Lower leg skin (tissue), 4 donors: ENCODE measurements at regions not wholly inside any gene's neighbourhood (a gene's known extent, or its start where the extent isn't known, plus 50 kb on each side); places are given as distances from the start of the nearest gene placed in this dataset.

Source experiments
- DNase-seq, 2 donors: peaks; one replicate each; pipeline ENCODE4 v3.0.0-alpha.2; 2019; ENCODE audit warnings: low spot score in 2 of 2
- H3K4me3 ChIP-seq: fragments of 200-600 bp; sonication (generic); 2 replicates; pipeline ENCODE4 v1.5.1; 2017; ENCODE audit warnings: mild to moderate bottlenecking, low read depth; ENCODE audit not compliant: poor library complexity, severe bottlenecking
- POLR2A ChIP-seq, 2 donors: fragments of 450-650 bp; IDR thresholded peaks; one replicate each; pipeline ENCODE4 v1.6.1; 2016 to 2017; ENCODE audit warnings: antibody characterized with exemption in 2 of 2, mild to moderate bottlenecking in 1 of 2, moderate library complexity in 1 of 2
- WGBS, 2 donors: methylation state at CpG; one replicate each; pipeline ENCODE4 v1.1.5; 2018; 5-methylcytosine and 5-hydroxymethylcytosine counted together
- intact Hi-C: fragments of 100-400 bp; cut with DNase I; formaldehyde crosslinking; loops from one replicate; pipeline ENCODE4 v1.15.0; 2023; ENCODE audit warnings: low total_unique reads
- TF ChIP-seq, protein P1 (sequence below), 3 donors: fragments of 450-650 bp; IDR thresholded peaks; one replicate each; pipeline ENCODE4 v1.5.1; 2016; ENCODE audit warnings: antibody characterized with exemption in 3 of 3, mild to moderate bottlenecking in 3 of 3, moderate library complexity in 2 of 3

DNA sequence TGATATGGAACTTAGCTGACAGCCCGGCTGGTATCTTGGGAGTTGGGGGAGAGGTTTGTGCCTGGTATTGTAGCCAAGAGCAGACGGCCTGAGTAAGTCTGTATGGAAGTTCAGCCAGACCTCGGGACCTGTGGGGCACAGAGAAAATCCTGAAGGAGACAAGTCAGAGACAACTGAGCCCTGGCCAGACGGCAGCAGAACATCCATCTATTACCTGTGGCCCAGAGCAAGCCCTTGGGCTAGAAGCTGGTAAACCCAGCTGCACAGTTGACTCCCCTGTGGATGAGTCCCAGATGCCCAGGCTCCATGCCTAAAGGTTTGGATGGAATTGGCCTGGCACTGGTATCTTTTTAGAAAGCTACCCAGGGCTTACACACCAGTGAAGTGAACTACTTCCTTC, 70.4 kb upstream of the DLG1 start:
- 86 to 93% methylated on average over 4 of the region's 4 CpGs for WGBS, 2 donors
- no peak overlapping the region for H3K4me3 ChIP-seq
- no peak for TF ChIP-seq POLR2A (IDR thresholded peaks at IDR 0.05)
- TF ChIP-seq, protein P1, sequence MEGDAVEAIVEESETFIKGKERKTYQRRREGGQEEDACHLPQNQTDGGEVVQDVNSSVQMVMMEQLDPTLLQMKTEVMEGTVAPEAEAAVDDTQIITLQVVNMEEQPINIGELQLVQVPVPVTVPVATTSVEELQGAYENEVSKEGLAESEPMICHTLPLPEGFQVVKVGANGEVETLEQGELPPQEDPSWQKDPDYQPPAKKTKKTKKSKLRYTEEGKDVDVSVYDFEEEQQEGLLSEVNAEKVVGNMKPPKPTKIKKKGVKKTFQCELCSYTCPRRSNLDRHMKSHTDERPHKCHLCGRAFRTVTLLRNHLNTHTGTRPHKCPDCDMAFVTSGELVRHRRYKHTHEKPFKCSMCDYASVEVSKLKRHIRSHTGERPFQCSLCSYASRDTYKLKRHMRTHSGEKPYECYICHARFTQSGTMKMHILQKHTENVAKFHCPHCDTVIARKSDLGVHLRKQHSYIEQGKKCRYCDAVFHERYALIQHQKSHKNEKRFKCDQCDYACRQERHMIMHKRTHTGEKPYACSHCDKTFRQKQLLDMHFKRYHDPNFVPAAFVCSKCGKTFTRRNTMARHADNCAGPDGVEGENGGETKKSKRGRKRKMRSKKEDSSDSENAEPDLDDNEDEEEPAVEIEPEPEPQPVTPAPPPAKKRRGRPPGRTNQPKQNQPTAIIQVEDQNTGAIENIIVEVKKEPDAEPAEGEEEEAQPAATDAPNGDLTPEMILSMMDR (IDR thresholded peaks at IDR 0.05), result no peak
- intact Hi-C loops, result no loop called here
- peak in 1 of 2 donors; percentile 59 for DNase-seq

DNA sequence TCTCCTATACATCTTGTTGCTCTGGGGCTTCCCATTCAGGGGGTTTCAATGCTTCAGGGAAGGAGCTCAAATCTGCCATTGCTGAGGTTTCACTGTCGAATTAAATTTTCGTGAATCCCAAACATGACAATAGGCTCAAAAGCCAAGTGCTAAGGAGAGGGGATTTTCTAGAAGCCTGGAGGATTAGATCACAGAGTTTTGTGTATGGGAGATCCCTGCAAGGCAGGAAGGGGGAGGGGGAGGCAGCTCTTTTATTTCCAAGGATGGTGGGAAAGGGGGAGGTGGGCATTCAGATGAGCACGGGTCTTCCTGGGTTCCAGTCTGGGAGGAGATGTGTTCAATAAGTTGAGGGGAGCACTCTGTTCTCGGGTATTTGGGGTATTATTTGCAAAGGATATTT, 69.9 kb upstream of the DLG1 start:
- no peak overlapping the region for H3K4me3 ChIP-seq
- 76 to 84% methylated on average over 4 of the region's 4 CpGs for WGBS, 2 donors
- TF ChIP-seq, protein P1 (IDR thresholded peaks at IDR 0.05), result no peak
- TF ChIP-seq POLR2A (IDR thresholded peaks at IDR 0.05), result no peak
- intact Hi-C loops, result no loop called here
- DNase-seq, result no peak

DNA sequence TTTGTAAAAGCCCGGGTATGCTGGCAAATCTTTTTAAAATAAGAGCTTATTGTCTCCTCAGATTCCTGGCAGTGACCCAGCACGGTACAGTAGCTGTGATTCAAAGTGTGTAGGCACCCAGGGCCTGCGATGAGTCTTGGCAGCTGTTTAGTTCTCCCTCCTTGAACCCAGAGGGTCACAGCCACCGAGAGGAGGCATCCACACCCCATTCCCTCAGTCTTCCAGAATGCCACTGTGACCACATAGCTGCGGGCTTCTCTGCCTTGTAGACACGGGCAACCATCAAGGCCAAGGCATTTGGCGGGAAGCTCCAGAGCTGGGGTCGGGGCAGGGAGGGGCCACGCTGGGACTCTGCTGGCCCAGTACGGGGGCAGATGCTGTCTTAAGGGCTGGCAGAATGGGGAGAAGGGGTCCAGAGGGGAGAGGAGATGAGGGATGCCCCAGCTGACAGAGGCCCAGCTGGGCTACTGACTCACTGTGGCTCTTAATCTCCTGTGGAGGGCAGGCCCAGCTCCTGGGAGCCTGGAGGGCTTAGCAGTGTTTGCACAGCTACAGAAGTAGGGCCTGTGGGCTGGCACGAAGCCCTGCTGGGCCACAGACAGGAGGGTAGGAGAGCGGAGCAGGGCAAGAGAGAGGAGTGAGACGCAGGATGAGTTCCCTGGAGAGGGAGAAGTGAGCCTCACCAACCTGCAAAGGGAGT, 68.8 kb upstream of the DLG1 start:
- no peak for TF ChIP-seq POLR2A (IDR thresholded peaks at IDR 0.05)
- TF ChIP-seq, protein P1 (IDR thresholded peaks at IDR 0.05), result no peak
- 45 to 65% methylated on average over 11 to 13 of the region's 13 CpGs for WGBS, 2 donors
- H3K4me3 ChIP-seq, result no peak overlapping the region
- intact Hi-C loops, result no loop called here
- DNase-seq, result peak in 1 of 2 donors; percentile 83

DNA sequence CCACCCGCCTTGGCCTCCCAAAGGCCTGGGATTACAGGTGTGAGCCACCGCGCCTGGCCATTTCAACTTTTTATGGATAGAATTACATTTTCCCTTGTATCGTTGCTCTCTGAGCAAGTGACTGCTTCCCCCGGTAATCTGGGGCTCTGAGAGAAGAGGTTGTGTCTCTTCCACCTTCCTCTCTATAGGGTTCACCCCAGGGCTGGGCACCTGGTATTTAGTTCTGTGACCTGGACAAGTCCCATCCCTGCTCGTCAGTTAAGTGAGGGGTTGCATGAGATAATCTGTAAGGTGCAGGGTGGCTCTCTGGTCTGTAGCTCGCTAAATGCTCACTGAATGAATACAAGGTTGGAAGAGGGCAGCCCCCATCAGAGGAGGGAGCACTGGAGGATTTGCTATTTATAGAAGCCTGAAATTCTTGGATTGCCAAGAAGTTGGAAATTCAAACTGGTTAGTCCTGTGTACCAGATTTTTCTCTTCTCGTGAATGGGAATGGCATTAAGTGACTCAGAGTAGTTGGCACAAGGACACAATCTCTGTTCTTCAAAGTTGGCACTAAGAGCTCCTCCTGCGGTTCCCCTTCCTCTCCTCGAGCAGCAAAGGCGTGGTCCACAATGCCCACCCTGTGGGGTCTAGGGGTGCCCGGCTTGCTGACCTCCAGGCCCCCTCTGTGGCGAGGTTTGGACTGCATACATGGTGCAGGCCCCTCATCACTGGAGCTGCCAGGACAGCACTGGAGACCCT, 68.1 kb upstream of the DLG1 start:
- DNase-seq, result peak in 1 of 2 donors; percentile 70
- no peak overlapping the region for H3K4me3 ChIP-seq
- no peak for TF ChIP-seq POLR2A (IDR thresholded peaks at IDR 0.05)
- TF ChIP-seq, protein P1 (IDR thresholded peaks at IDR 0.05), result no peak
- intact Hi-C loops, result no loop called here
- 57 to 59% methylated on average over 13 of the region's 13 CpGs for WGBS, 2 donors

DNA sequence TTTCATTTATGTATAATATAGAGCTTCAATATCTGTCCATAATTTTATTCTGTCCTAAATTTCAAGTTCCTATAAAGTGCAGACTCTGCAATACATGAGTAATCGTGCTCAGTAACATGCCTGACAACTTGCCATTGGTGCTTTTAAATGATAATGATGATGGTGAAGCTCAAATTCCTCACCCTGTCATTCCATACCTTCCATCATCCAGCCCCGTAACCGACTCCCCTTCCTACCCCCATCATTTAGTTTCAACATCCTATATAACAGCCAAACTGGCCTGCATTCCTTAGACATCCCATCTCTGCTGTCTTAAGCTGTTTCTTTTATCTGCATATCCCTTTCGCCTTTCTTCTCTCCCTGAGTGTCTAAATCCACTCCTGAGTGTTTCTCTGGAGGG, 67.2 kb upstream of the DLG1 start:
- intact Hi-C loops, result no loop called here
- WGBS, 2 donors, result 66 to 82% methylated on average over 4 of the region's 4 CpGs

More for the DNA sequence above, 67.2 kb upstream of the DLG1 start:
- TF ChIP-seq, protein P1 (IDR thresholded peaks at IDR 0.05), result no peak
- no peak for TF ChIP-seq POLR2A (IDR thresholded peaks at IDR 0.05)
- DNase-seq, result peak in 1 of 2 donors; percentile 10
- no peak overlapping the region for H3K4me3 ChIP-seq
